HL-60 (cell line): ENCODE measurements at regions not wholly inside any gene's neighbourhood (a gene's known extent, or its start where the extent isn't known, plus 50 kb on each side); places are given as distances from the start of the nearest gene placed in this dataset.
A peak's percentile ranks its signal among the peaks of the same experiment; 100 is the strongest.

Experiments
- DNase-seq, 2 experiments: peaks; one replicate each; pipeline ENCODE4 v3.0.0-alpha.2; 2010 to 2020; ENCODE audit warnings: low read depth in 1 of 2, low spot score in 1 of 2
- H3K27ac ChIP-seq: fragments of 250-450 bp; sonication (Bioruptor Pico); replicated peaks from 2 replicates; pipeline ENCODE4 v1.5.1; 2020; ENCODE audit warnings: mild to moderate bottlenecking, moderate library complexity
- H3K27me3 ChIP-seq: fragments of 250-450 bp; sonication (Bioruptor Pico); 2 replicates; pipeline ENCODE4 v1.5.1; 2021; ENCODE audit warnings: mild to moderate bottlenecking, moderate library complexity; ENCODE audit not compliant: insufficient read depth, poor library complexity, severe bottlenecking
- H3K4me3 ChIP-seq: replicated peaks from 2 replicates; pipeline ENCODE4 v1.5.1; 2011; ENCODE audit warnings: mild to moderate bottlenecking, control low read depth, low read length; ENCODE audit not compliant: insufficient read depth
- GABPA ChIP-seq: IDR thresholded peaks from 2 replicates; pipeline ENCODE4 v1.6.1; 2012; ENCODE audit warnings: low read depth
- POLR2AphosphoS5 ChIP-seq: IDR thresholded peaks from 2 replicates; pipeline ENCODE4 v1.6.1; 2012; ENCODE audit warnings: low read depth
- SPI1 ChIP-seq: IDR thresholded peaks from 2 replicates; pipeline ENCODE4 v1.6.1; 2012; ENCODE audit warnings: low read depth, mild to moderate bottlenecking, borderline replicate concordance
- TF ChIP-seq, protein P1 (sequence below): IDR thresholded peaks from 2 replicates; pipeline ENCODE4 v1.6.1; 2012; ENCODE audit warnings: low read depth; ENCODE audit not compliant: insufficient replicate concordance
- TF ChIP-seq, protein P2 (sequence below): IDR thresholded peaks from one replicate; pipeline ENCODE4 v1.5.1; 2011; ENCODE audit warnings: low read length, control low read depth, inconsistent platforms; ENCODE audit not compliant: insufficient read depth

DNA sequence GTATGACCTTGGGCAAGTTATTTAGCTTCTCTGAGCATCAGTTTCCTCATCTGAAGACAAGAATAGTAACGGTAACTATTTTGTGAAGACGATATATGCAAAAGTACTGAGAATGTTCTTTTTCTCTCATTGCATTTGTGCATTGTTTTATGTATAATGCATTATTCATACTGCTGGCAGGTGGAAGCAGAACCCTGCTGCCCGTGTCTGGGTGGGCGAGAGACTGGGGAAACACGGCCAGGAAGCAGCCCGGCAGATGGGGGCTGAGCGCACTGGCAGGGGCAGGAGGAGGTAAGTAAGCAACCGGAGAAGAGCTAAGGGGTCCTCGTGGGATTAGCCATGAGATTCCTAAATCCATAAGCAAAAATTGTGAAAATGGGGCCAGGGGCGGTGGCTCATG lies 115.8 kb upstream of the MED13L start:
- Histone ChIP-seq H3K4me3 (no peak overlapping the region), H3K27me3 (no peaks in the 10 kb centered on the region), H3K27ac (no peak overlapping the region)
- no peak for DNase-seq
- TF ChIP-seq, protein P1, sequence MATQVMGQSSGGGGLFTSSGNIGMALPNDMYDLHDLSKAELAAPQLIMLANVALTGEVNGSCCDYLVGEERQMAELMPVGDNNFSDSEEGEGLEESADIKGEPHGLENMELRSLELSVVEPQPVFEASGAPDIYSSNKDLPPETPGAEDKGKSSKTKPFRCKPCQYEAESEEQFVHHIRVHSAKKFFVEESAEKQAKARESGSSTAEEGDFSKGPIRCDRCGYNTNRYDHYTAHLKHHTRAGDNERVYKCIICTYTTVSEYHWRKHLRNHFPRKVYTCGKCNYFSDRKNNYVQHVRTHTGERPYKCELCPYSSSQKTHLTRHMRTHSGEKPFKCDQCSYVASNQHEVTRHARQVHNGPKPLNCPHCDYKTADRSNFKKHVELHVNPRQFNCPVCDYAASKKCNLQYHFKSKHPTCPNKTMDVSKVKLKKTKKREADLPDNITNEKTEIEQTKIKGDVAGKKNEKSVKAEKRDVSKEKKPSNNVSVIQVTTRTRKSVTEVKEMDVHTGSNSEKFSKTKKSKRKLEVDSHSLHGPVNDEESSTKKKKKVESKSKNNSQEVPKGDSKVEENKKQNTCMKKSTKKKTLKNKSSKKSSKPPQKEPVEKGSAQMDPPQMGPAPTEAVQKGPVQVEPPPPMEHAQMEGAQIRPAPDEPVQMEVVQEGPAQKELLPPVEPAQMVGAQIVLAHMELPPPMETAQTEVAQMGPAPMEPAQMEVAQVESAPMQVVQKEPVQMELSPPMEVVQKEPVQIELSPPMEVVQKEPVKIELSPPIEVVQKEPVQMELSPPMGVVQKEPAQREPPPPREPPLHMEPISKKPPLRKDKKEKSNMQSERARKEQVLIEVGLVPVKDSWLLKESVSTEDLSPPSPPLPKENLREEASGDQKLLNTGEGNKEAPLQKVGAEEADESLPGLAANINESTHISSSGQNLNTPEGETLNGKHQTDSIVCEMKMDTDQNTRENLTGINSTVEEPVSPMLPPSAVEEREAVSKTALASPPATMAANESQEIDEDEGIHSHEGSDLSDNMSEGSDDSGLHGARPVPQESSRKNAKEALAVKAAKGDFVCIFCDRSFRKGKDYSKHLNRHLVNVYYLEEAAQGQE = no peak
- TF ChIP-seq POLR2AphosphoS5 (no peak), SPI1 (no peak), GABPA (no peak)
- TF ChIP-seq, protein P2, sequence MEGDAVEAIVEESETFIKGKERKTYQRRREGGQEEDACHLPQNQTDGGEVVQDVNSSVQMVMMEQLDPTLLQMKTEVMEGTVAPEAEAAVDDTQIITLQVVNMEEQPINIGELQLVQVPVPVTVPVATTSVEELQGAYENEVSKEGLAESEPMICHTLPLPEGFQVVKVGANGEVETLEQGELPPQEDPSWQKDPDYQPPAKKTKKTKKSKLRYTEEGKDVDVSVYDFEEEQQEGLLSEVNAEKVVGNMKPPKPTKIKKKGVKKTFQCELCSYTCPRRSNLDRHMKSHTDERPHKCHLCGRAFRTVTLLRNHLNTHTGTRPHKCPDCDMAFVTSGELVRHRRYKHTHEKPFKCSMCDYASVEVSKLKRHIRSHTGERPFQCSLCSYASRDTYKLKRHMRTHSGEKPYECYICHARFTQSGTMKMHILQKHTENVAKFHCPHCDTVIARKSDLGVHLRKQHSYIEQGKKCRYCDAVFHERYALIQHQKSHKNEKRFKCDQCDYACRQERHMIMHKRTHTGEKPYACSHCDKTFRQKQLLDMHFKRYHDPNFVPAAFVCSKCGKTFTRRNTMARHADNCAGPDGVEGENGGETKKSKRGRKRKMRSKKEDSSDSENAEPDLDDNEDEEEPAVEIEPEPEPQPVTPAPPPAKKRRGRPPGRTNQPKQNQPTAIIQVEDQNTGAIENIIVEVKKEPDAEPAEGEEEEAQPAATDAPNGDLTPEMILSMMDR = no peak

DNA sequence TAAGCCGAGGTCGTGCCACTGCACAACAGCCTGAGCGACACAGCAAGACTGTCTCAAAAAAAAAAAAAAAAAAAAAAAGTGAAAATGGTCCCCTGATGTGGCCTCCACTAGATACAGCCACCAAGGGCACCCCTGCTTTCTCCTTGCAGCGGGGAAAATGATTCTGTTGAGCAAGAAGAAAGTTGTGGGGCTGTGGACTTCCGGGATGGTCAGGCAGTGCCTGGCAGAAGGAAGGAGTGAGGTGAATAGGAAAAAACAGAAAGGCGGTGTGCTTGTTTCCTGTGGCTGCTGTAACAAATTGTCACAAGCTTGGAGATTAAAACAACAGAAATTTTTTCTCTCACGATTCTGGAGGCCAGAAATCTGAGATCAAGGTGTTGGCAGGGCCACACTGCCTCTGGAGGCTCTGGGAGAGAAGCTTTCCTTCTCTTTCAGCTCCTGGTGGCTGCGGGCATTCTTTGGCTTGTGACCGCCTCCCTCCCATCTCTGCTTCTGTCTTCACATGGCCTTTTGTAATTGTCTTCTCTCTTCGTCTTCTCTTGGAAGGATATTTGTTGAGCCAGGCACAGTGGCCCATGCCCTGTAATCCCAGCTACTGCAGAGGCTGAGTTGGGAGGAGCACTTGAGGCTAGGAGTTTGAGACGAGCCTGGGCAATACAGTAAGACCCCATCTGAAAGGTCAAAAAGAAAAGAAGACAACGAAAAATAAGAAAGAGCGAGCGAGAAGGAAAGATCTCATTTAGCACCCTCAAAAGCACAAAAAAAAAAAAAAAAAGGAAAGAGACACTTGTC lies 116.6 kb upstream of the MED13L start:
- peak in 1 of 2 experiments; percentile 59 for DNase-seq
- H3K27me3 ChIP-seq = no peaks in the 10 kb centered on the region
- H3K4me3 ChIP-seq = no peak overlapping the region
- H3K27ac ChIP-seq = peak overlapping the region; percentile 44
- TF ChIP-seq, protein P2 = no peak
- TF ChIP-seq POLR2AphosphoS5 (no peak), SPI1 (no peak), GABPA (no peak)
- TF ChIP-seq, protein P1 = no peak

DNA sequence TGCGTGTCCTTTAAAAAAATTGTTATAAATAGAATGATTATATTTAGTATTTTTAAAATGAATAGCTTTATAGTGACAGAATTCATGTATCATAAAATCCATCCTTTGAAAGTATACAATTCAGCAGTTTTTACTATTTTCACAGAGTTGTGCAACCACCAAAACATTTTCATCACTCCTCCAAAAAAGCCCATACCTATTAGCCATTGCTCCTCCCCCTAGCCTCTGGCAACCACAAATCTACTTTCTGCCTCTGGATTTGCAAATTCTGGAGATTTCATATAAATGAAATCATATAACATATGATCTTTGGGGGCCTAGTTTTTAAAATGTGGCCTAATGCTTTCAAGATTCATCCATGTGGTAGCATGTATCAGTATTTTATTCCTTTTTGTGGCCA lies 117.9 kb upstream of the MED13L start:
- Histone ChIP-seq H3K27me3 (no peaks in the 10 kb centered on the region), H3K27ac (no peak overlapping the region), H3K4me3 (no peak overlapping the region)
- peak in 1 of 2 experiments; percentile 16 for DNase-seq
- no peak for TF ChIP-seq SPI1
- TF ChIP-seq, protein P2 = no peak
- TF ChIP-seq, protein P1 = no peak
- no peak for TF ChIP-seq POLR2AphosphoS5
- no peak for TF ChIP-seq GABPA
